SK-N-SH (cell line): ENCODE measurements at regions not wholly inside any gene's neighbourhood (a gene's known extent, or its start where the extent isn't known, plus 50 kb on each side); places are given as distances from the start of the nearest gene placed in this dataset.

Source experiments
- CTCF ChIA-PET: fragments of 300-600, 350-600 bp; formaldehyde crosslinking; extraction: SDS; loops from one replicate; lab custom pipeline; 2021; lab: Yijun Ruan, JAX
- POLR2A ChIA-PET: fragments of 350-600 bp; sonication (Branson Sonifier 250); formaldehyde crosslinking; extraction: SDS; loops from one replicate; lab custom pipeline; 2020; ENCODE audit warnings: antibody characterized with exemption, inconsistent platforms; lab: Yijun Ruan, JAX
- DNase-seq: peaks from one replicate; pipeline ENCODE4 v3.0.0; 2012
- H2AFZ ChIP-seq: fragments of 200-600 bp; sonication (generic); 2 replicates; pipeline ENCODE4 v1.8.1; 2016; ENCODE audit warnings: antibody characterized with exemption, mild to moderate bottlenecking, low read depth
- H3F3A ChIP-seq: fragments of 200-600 bp; sonication (generic); replicated peaks from 2 replicates; pipeline ENCODE3; 2016; ENCODE audit warnings: antibody characterized with exemption, mild to moderate bottlenecking; ENCODE audit not compliant: insufficient read depth
- H3K27ac ChIP-seq, 2 experiments: fragments of 200-500 bp in 1 of 2; fragments of 200-600 bp in 1 of 2; sonication (Bioruptor generic) in 1 of 2; sonication (generic), shearing (Covaris generic) in 1 of 2; 2 replicates each; pipeline versions ENCODE4 v1.5.1 to v1.6.1; 2014 to 2016; ENCODE audit warnings: low read depth in 2 of 2, inconsistent platforms in 1 of 2, low read length in 1 of 2, mild to moderate bottlenecking in 1 of 2, mixed read lengths in 1 of 2
- H3K27me3 ChIP-seq: fragments of 200-600 bp; sonication (generic), shearing (Covaris generic); 2 replicates; pipeline ENCODE4 v1.6.1; 2016; ENCODE audit warnings: mixed run types; ENCODE audit not compliant: insufficient read depth
- H3K36me3 ChIP-seq, 2 experiments: fragments of 200-500 bp in 1 of 2; fragments of 200-600 bp in 1 of 2; sonication (Bioruptor generic) in 1 of 2; sonication (generic) in 1 of 2; replicated peaks in 1 of 2; 2 replicates each; pipeline versions ENCODE3 to v1.5.1; 2014 to 2016; ENCODE audit warnings: low read length in 1 of 2, mild to moderate bottlenecking in 1 of 2; ENCODE audit not compliant: insufficient read depth in 2 of 2, control insufficient read depth in 1 of 2
- H3K4me1 ChIP-seq, 2 experiments: fragments of 200-500 bp in 1 of 2; fragments of 200-600 bp in 1 of 2; sonication (Bioruptor generic) in 1 of 2; sonication (generic), shearing (Covaris generic) in 1 of 2; 2 replicates each; pipeline versions ENCODE4 v1.5.1 to v1.6.1; 2014 to 2016; ENCODE audit warnings: low read depth in 1 of 2, low read length in 1 of 2, mixed run types in 1 of 2; ENCODE audit not compliant: insufficient read depth in 2 of 2, control insufficient read depth in 1 of 2
- H3K4me2 ChIP-seq: fragments of 200-600 bp; sonication (generic), shearing (Covaris generic); 2 replicates; pipeline ENCODE4 v1.6.1; 2017; ENCODE audit warnings: mixed run types
- H3K4me3 ChIP-seq, 2 experiments: fragments of 200-500 bp in 1 of 2; fragments of 200-600 bp in 1 of 2; sonication (Bioruptor generic) in 1 of 2; sonication (generic), shearing (Covaris generic) in 1 of 2; 2 replicates each; pipeline versions ENCODE4 v1.5.1 to v1.8.1; 2014 to 2016; ENCODE audit warnings: low read depth in 2 of 2, inconsistent platforms in 1 of 2, low read length in 1 of 2, mild to moderate bottlenecking in 1 of 2, mixed read lengths in 1 of 2, moderate library complexity in 1 of 2
- H3K79me2 ChIP-seq: fragments of 200-600 bp; sonication (generic); 2 replicates; pipeline ENCODE4 v1.8.1; 2017; ENCODE audit warnings: mild to moderate bottlenecking; ENCODE audit not compliant: insufficient read depth
- H3K9ac ChIP-seq: fragments of 200-600 bp; sonication (generic); 2 replicates; pipeline ENCODE4 v1.6.1; 2017; ENCODE audit warnings: mixed run types
- H3K9me2 ChIP-seq: fragments of 200-600 bp; sonication (generic); 2 replicates; pipeline ENCODE4 v1.6.1; 2017; ENCODE audit warnings: mixed run types
- H3K9me3 ChIP-seq: fragments of 200-600 bp; sonication (generic); 2 replicates; pipeline ENCODE4 v1.6.1; 2017; ENCODE audit warnings: mixed run types, mild to moderate bottlenecking, moderate library complexity
- H4K20me1 ChIP-seq: fragments of 200-600 bp; sonication (generic); 2 replicates; pipeline ENCODE4 v1.6.1; 2017; ENCODE audit warnings: mild to moderate bottlenecking, mixed run types; ENCODE audit not compliant: insufficient read depth
- ELF1 ChIP-seq: IDR thresholded peaks from 2 replicates; pipeline ENCODE4 v1.4.0; 2012
- EP300 ChIP-seq, 2 experiments: IDR thresholded peaks; 2 replicates each; pipeline versions ENCODE4 v1.4.0 to v1.6.1; 2012; ENCODE audit warnings: borderline replicate concordance in 1 of 2, low read depth in 1 of 2, low read length in 1 of 2
- EZH2phosphoT487 ChIP-seq: fragments of 200-600 bp; sonication (generic); IDR thresholded peaks from 2 replicates; pipeline ENCODE4 v1.6.1; 2017; ENCODE audit warnings: low read depth, mixed run types, mild to moderate bottlenecking, antibody characterized with exemption, moderate library complexity, borderline replicate concordance
- FOSL2 ChIP-seq: IDR thresholded peaks from 2 replicates; pipeline ENCODE4 v1.4.0; 2012; ENCODE audit warnings: low read depth, mild to moderate bottlenecking, moderate library complexity, borderline replicate concordance
- FOXJ3 ChIP-seq: sonication (generic); formaldehyde crosslinking; IDR thresholded peaks from 2 replicates; pipeline ENCODE4 v1.5.1; 2020; ENCODE audit warnings: mild to moderate bottlenecking, missing genetic modification reagents
- JUND ChIP-seq: IDR thresholded peaks from 2 replicates; pipeline ENCODE4 v1.4.0; 2012
- MEF2A ChIP-seq: IDR thresholded peaks from 2 replicates; pipeline ENCODE4 v1.4.0; 2012; ENCODE audit warnings: low read depth, borderline replicate concordance
- MXI1 ChIP-seq: IDR thresholded peaks from 2 replicates; pipeline ENCODE4 v1.6.1; 2012; ENCODE audit warnings: mild to moderate bottlenecking, low read depth, low read length, improper control_type of control experiment
- NRF1 ChIP-seq: IDR thresholded peaks from 2 replicates; pipeline ENCODE4 v1.6.1; 2012; ENCODE audit warnings: low read depth, mild to moderate bottlenecking, low read length
- RAD21 ChIP-seq: IDR thresholded peaks from 2 replicates; pipeline ENCODE4 v1.6.1; 2012; ENCODE audit warnings: mild to moderate bottlenecking, low read length
- RFX5 ChIP-seq: IDR thresholded peaks from 2 replicates; pipeline ENCODE4 v1.6.1; 2012; ENCODE audit warnings: mild to moderate bottlenecking, improper control_type of control experiment, low read length
- SIN3A ChIP-seq: IDR thresholded peaks from 2 replicates; pipeline ENCODE4 v1.6.1; 2012; ENCODE audit warnings: low read depth, mild to moderate bottlenecking, low read length, moderate library complexity, borderline replicate concordance
- TEAD4 ChIP-seq: IDR thresholded peaks from 2 replicates; pipeline ENCODE4 v1.4.0; 2012; ENCODE audit warnings: mild to moderate bottlenecking, borderline replicate concordance; ENCODE audit not compliant: insufficient read depth
- WGBS: methylation state at CpG from one replicate; pipeline ENCODE4 v1.1.6; 2017; ENCODE audit warnings: low lambda C conversion rate; 5-methylcytosine and 5-hydroxymethylcytosine counted together
- TF ChIP-seq, protein P1 (sequence below): IDR thresholded peaks from 2 replicates; pipeline ENCODE4 v1.4.0; 2012; ENCODE audit warnings: low read depth
- TF ChIP-seq, protein P2 (sequence below): fragments of 200-600 bp; sonication (generic); IDR thresholded peaks from 2 replicates; pipeline ENCODE4 v1.6.1; 2017; ENCODE audit warnings: antibody characterized with exemption, mild to moderate bottlenecking, moderate library complexity
- TF ChIP-seq, protein P3 (sequence below): IDR thresholded peaks from 2 replicates; pipeline ENCODE4 v1.4.0; 2012; ENCODE audit warnings: low read depth, borderline replicate concordance

DNA sequence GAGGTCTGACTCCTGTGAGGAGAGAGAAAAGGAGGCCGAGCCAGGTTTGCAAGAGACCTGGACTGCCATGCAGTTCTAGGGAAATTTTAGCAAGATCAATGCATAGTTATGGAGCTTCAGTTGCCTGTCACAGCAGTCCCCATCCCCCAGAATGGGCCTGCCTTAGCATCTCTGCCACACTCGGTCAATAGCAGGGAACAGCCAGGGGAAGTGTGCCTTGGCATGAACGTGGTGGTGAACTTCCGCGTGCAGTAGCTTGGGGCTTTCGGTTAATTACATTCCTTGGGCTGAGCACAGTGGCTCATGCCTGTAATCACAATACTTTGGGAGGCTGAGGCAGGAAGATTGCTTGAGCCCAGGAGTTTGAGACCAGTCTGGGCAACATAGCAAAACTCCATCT lies 157.8 kb downstream of the TLE1 start (continued):
- no peak for TF ChIP-seq EZH2phosphoT487
- TF ChIP-seq MXI1, result no peak
- no peak for TF ChIP-seq JUND

DNA sequence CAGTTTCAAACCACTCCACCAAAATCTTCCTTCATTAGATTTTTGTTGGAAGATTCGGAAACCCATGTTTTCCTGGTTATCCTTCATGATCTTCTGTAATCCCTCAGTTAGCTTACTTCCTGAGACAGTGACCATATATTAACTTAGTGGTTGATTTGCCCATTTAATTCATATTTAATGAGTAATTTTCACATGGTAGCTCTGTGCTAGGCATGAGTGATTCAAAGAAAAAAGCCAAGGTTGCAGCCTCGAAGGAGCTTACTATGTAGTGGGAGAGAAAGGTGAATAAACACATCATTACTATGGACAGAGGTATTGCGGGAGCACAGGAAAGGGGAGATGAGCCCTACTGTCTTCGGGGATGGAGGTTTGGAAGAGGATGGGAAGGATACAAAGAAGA lies 158.5 kb downstream of the TLE1 start:
- H3K79me2 ChIP-seq, result no peaks in the 10 kb centered on the region
- POLR2A ChIA-PET, result no interaction called here
- H3K4me3 ChIP-seq, result no peak overlapping the region
- no peak overlapping the region for H2AFZ ChIP-seq
- TF ChIP-seq RFX5 (no peak), RAD21 (no peak), EP300 (IDR thresholded peaks at IDR 0.05; ENCODE audit: borderline replicate concordance in 1 of 2, low read depth in 1 of 2, low read length in 1 of 2) (no peak), TEAD4 (no peak), FOSL2 (no peak), ELF1 (no peak), NRF1 (no peak)
- TF ChIP-seq, protein P1, sequence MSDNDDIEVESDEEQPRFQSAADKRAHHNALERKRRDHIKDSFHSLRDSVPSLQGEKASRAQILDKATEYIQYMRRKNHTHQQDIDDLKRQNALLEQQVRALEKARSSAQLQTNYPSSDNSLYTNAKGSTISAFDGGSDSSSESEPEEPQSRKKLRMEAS, result no peak
- TF ChIP-seq, protein P2, sequence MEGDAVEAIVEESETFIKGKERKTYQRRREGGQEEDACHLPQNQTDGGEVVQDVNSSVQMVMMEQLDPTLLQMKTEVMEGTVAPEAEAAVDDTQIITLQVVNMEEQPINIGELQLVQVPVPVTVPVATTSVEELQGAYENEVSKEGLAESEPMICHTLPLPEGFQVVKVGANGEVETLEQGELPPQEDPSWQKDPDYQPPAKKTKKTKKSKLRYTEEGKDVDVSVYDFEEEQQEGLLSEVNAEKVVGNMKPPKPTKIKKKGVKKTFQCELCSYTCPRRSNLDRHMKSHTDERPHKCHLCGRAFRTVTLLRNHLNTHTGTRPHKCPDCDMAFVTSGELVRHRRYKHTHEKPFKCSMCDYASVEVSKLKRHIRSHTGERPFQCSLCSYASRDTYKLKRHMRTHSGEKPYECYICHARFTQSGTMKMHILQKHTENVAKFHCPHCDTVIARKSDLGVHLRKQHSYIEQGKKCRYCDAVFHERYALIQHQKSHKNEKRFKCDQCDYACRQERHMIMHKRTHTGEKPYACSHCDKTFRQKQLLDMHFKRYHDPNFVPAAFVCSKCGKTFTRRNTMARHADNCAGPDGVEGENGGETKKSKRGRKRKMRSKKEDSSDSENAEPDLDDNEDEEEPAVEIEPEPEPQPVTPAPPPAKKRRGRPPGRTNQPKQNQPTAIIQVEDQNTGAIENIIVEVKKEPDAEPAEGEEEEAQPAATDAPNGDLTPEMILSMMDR, result no peak
- DNase-seq, result no peak
- no peaks in the 10 kb centered on the region for H3K9me3 ChIP-seq
- no peak overlapping the region for H3K4me2 ChIP-seq
- H3K27ac ChIP-seq, result no peak overlapping the region
- no peaks in the 10 kb centered on the region for H3K36me3 ChIP-seq
- H3F3A ChIP-seq, result peaks cover 4% of the 10 kb centered on the region
- no peaks in the 10 kb centered on the region for H4K20me1 ChIP-seq
- no peak overlapping the region for H3K9ac ChIP-seq
- WGBS, result 86% methylated on average over 4 of the region's 4 CpGs
- CTCF ChIA-PET, result no interaction called here
- no peaks in the 10 kb centered on the region for H3K27me3 ChIP-seq
- no peaks in the 10 kb centered on the region for H3K9me2 ChIP-seq
- peaks cover 2 to 6% of the 10 kb centered on the region in 2 experiments for H3K4me1 ChIP-seq

DNA sequence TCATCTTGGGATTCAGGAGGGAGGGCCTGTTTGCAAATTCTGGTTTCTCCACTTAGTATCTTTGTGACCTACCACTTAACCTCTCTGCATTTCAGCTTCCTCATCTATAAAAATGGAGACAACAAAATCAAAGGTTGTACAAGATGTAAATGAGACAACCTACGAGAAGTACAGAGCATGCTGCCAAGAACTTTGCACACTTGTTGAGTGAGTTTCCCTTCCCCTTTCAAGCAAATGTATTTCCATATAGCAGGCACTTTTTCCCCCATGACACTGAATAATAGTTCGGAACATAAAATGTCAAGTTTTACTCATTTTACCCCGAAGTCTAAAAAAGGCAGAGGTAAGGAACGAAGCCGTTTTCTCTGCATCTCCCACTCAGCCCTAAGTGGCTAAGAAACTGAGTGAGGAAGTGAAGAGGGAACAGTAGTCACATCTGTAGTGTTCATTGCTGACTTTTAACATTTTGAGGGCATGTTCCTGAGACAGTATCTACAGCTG lies 159.0 kb downstream of the TLE1 start:
- Histone ChIP-seq H3K4me3 (no peak overlapping the region), H3K4me2 (no peak overlapping the region), H3K36me3 (no peaks in the 10 kb centered on the region), H3K9me2 (no peaks in the 10 kb centered on the region), H3K79me2 (no peaks in the 10 kb centered on the region), H3K9me3 (no peaks in the 10 kb centered on the region), H3K9ac (no peak overlapping the region), H3K27ac (no peak overlapping the region), H3K4me1 (peaks cover 2 to 4% of the 10 kb centered on the region in 2 experiments), H3K27me3 (no peaks in the 10 kb centered on the region), H3F3A (no peaks in the 10 kb centered on the region), H4K20me1 (no peaks in the 10 kb centered on the region), H2AFZ (no peak overlapping the region)
- ChIA-PET CTCF (interaction anchor here (1.2 kb wide), 1 partner anchor 20 kb away, joined by 3 read pairs; no protein-coding TSS in a partner anchor), POLR2A (no interaction called here)
- TF ChIP-seq MEF2A (no peak), SIN3A (no peak), FOXJ3 (CRISPR knock-in tag) (no peak)
- TF ChIP-seq, protein P3, sequence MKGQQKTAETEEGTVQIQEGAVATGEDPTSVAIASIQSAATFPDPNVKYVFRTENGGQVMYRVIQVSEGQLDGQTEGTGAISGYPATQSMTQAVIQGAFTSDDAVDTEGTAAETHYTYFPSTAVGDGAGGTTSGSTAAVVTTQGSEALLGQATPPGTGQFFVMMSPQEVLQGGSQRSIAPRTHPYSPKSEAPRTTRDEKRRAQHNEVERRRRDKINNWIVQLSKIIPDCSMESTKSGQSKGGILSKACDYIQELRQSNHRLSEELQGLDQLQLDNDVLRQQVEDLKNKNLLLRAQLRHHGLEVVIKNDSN, result no peak
- DNase-seq, result no peak
- 94% methylated on average over 5 of the region's 5 CpGs for WGBS
